H1 (cell line): ENCODE measurements at regions not wholly inside any gene's neighbourhood (a gene's known extent, or its start where the extent isn't known, plus 50 kb on each side); places are given as distances from the start of the nearest gene placed in this dataset.

ENCODE experiments used
- CTCF ChIA-PET: fragments of 300-600 bp; sonication (Branson Sonifier 250); formaldehyde crosslinking; loops from one replicate; lab custom pipeline; 2021; ENCODE audit not compliant: partially characterized antibody; lab: Charles Lee
- POLR2A ChIA-PET: fragments of 300-600 bp; sonication (Branson Sonifier 250); formaldehyde crosslinking; loops from one replicate; lab custom pipeline; 2021; ENCODE audit warnings: inconsistent platforms; ENCODE audit not compliant: partially characterized antibody; lab: Charles Lee
- DNase-seq, 2 experiments: peaks; one replicate each; pipeline versions ENCODE4 v3.0.0 to v3.0.0-alpha.2; 2010 to 2022; ENCODE audit warnings: low spot score in 2 of 2, low read depth in 1 of 2, mixed read lengths in 1 of 2
- FAIRE-seq: peaks from 2 replicates; lab custom pipeline; 2011; peaks lifted over from hg19 to GRCh38; lab: Jason Lieb, UNC
- H2AFZ ChIP-seq: 2 replicates; pipeline ENCODE4 v1.8.1; 2012; ENCODE audit warnings: low read length, inconsistent platforms
- H2AK5ac ChIP-seq: 2 replicates; pipeline ENCODE4 v1.6.1; 2013; ENCODE audit warnings: low read depth, low read length
- H2BK120ac ChIP-seq: replicated peaks from 2 replicates; pipeline ENCODE3; 2013; ENCODE audit warnings: low read depth, low read length, inconsistent platforms
- H2BK12ac ChIP-seq: 2 replicates; pipeline ENCODE4 v1.6.1; 2013; ENCODE audit warnings: low read depth, low read length
- H2BK15ac ChIP-seq: 2 replicates; pipeline ENCODE4 v1.6.1; 2013; ENCODE audit warnings: low read length
- H2BK20ac ChIP-seq: 2 replicates; pipeline ENCODE4 v1.6.1; 2013; ENCODE audit warnings: low read length
- H2BK5ac ChIP-seq: 2 replicates; pipeline ENCODE4 v1.6.1; 2013; ENCODE audit warnings: low read depth, low read length
- H3K14ac ChIP-seq: 2 replicates; pipeline ENCODE4 v1.6.1; 2013; ENCODE audit warnings: inconsistent platforms; ENCODE audit not compliant: insufficient read length
- H3K18ac ChIP-seq: 2 replicates; pipeline ENCODE4 v1.6.1; 2013; ENCODE audit warnings: low read length; ENCODE audit errors: extremely low read depth
- H3K23ac ChIP-seq: 2 replicates; pipeline ENCODE4 v1.6.1; 2013; ENCODE audit warnings: inconsistent platforms; ENCODE audit not compliant: insufficient read length
- H3K23me2 ChIP-seq: 2 replicates; pipeline ENCODE4 v1.6.1; 2013; ENCODE audit warnings: low read depth, low read length
- H3K27ac ChIP-seq: 2 replicates; pipeline ENCODE4 v1.6.1; 2011; ENCODE audit warnings: low read depth, low read length, inconsistent platforms
- H3K27me3 ChIP-seq, 4 experiments: replicated peaks in 1 of 4; 1 replicate in 1 of 4; 2 replicates in 3 of 4; pipeline versions ENCODE4 v1.6.1 to v1.8.1; 2011 to 2013; ENCODE audit warnings: low read length in 3 of 4, mild to moderate bottlenecking in 3 of 4, inconsistent platforms in 2 of 4, mixed read lengths in 2 of 4, moderate library complexity in 1 of 4; ENCODE audit not compliant: control insufficient read depth in 3 of 4, insufficient read depth in 3 of 4; ENCODE audit errors: extremely low read depth in 1 of 4
- H3K36me3 ChIP-seq, 4 experiments: 2 replicates each; pipeline versions ENCODE4 v1.6.1 to v1.8.1; 2011 to 2013; ENCODE audit warnings: mild to moderate bottlenecking in 4 of 4, low read length in 3 of 4, moderate library complexity in 2 of 4, control low read depth in 1 of 4, inconsistent platforms in 1 of 4; ENCODE audit not compliant: insufficient read depth in 4 of 4, control insufficient read depth in 2 of 4
- H3K4ac ChIP-seq: replicated peaks from 2 replicates; pipeline ENCODE3; 2013; ENCODE audit warnings: low read length, low read depth, mixed read lengths, inconsistent platforms; ENCODE audit not compliant: insufficient read length
- H3K4me1 ChIP-seq, 4 experiments: replicated peaks in 1 of 4; 1 replicate in 1 of 4; 2 replicates in 3 of 4; pipeline versions ENCODE4 v1.6.1 to v1.8.1; 2011 to 2013; ENCODE audit warnings: low read length in 3 of 4, inconsistent platforms in 2 of 4, mixed read lengths in 1 of 4; ENCODE audit not compliant: insufficient read depth in 4 of 4, control insufficient read depth in 3 of 4
- H3K4me2 ChIP-seq, 2 experiments: 2 replicates each; pipeline versions ENCODE4 v1.6.1 to v1.8.1; 2011 to 2013; ENCODE audit warnings: low read depth in 2 of 2, low read length in 2 of 2, control low read depth in 1 of 2, inconsistent platforms in 1 of 2, mild to moderate bottlenecking in 1 of 2; ENCODE audit not compliant: insufficient read depth in 1 of 2
- H3K4me3 ChIP-seq, 4 experiments: fragments of 200-600, 300-600 bp in 1 of 4; sonication (generic), shearing (Covaris generic), sonication (Bioruptor Twin) in 1 of 4; 2 replicates each; pipeline versions ENCODE4 v1.5.1 to v1.8.1; 2011 to 2016; ENCODE audit warnings: low read length in 4 of 4, low read depth in 3 of 4, control low read depth in 2 of 4, inconsistent platforms in 2 of 4, mild to moderate bottlenecking in 2 of 4, mixed read lengths in 1 of 4, moderate library complexity in 1 of 4; ENCODE audit not compliant: insufficient read depth in 2 of 4; ENCODE audit errors: extremely low read depth in 1 of 4
- H3K56ac ChIP-seq: replicated peaks from 2 replicates; pipeline ENCODE3; 2013; ENCODE audit warnings: low read depth, mild to moderate bottlenecking, mixed read lengths, low read length, inconsistent platforms; ENCODE audit not compliant: insufficient read length
- H3K79me1 ChIP-seq: 2 replicates; pipeline ENCODE4 v1.6.1; 2013; ENCODE audit warnings: low read depth, low read length, control low read depth
- H3K79me2 ChIP-seq, 2 experiments: 2 replicates each; pipeline versions ENCODE4 v1.6.1 to v1.8.1; 2012 to 2013; ENCODE audit warnings: low read length in 2 of 2, mild to moderate bottlenecking in 2 of 2, inconsistent platforms in 1 of 2; ENCODE audit not compliant: insufficient read depth in 2 of 2, control insufficient read depth in 1 of 2
- H3K9ac ChIP-seq, 4 experiments: replicated peaks in 1 of 4; 1 replicate in 1 of 4; 2 replicates in 3 of 4; pipeline versions ENCODE4 v1.6.1 to v1.8.1; 2011 to 2013; ENCODE audit warnings: low read depth in 3 of 4, low read length in 3 of 4, control low read depth in 2 of 4, mild to moderate bottlenecking in 2 of 4, moderate library complexity in 2 of 4, inconsistent platforms in 1 of 4; ENCODE audit errors: extremely low read depth in 1 of 4
- H3K9me3 ChIP-seq, 2 experiments: 2 replicates each; pipeline versions ENCODE4 v1.6.1 to v1.8.1; 2012 to 2013; ENCODE audit warnings: mild to moderate bottlenecking in 2 of 2, moderate library complexity in 2 of 2, control low read depth in 1 of 2, inconsistent platforms in 1 of 2, low read depth in 1 of 2, low read length in 1 of 2, mixed read lengths in 1 of 2; ENCODE audit not compliant: insufficient read depth in 2 of 2
- H4K20me1 ChIP-seq, 2 experiments: replicated peaks in 1 of 2; 2 replicates each; pipeline versions ENCODE3 to v1.8.1; 2011 to 2013; ENCODE audit warnings: inconsistent platforms in 2 of 2, low read length in 2 of 2, mild to moderate bottlenecking in 1 of 2; ENCODE audit not compliant: insufficient read depth in 2 of 2, control insufficient read depth in 1 of 2
- H4K5ac ChIP-seq: 2 replicates; pipeline ENCODE4 v1.6.1; 2013; ENCODE audit warnings: low read length, low read depth, mixed read lengths, inconsistent platforms; ENCODE audit not compliant: insufficient read length
- H4K8ac ChIP-seq: 2 replicates; pipeline ENCODE4 v1.8.0; 2013; ENCODE audit warnings: mild to moderate bottlenecking, moderate library complexity, low read length, inconsistent platforms; ENCODE audit not compliant: insufficient read depth; ENCODE audit errors: extremely low read depth
- H4K91ac ChIP-seq: replicated peaks from 2 replicates; pipeline ENCODE3; 2013; ENCODE audit warnings: low read length, mixed read lengths, inconsistent platforms; ENCODE audit not compliant: insufficient read length
- CHD1 ChIP-seq: IDR thresholded peaks from 2 replicates; pipeline ENCODE4 v1.6.1; 2012; ENCODE audit warnings: low read depth, low read length, improper control_type of control experiment
- EGR1 ChIP-seq: IDR thresholded peaks from 2 replicates; pipeline ENCODE4 v1.6.1; 2011; ENCODE audit warnings: low read depth, low read length, borderline replicate concordance
- EP300 ChIP-seq, 2 experiments: IDR thresholded peaks; 1 replicate in 1 of 2; 2 replicates in 1 of 2; pipeline ENCODE4 v1.6.1; 2011 to 2012; ENCODE audit warnings: low read depth in 2 of 2, low read length in 2 of 2, mild to moderate bottlenecking in 2 of 2, borderline replicate concordance in 1 of 2, inconsistent platforms in 1 of 2, moderate library complexity in 1 of 2
- RFX5 ChIP-seq: IDR thresholded peaks from 2 replicates; pipeline ENCODE4 v1.6.1; 2011; ENCODE audit warnings: low read depth, low read length, improper control_type of control experiment, borderline replicate concordance
- SAP30 ChIP-seq: fragments of 300-600 bp; sonication (generic); IDR thresholded peaks from 2 replicates; pipeline ENCODE4 v1.7.1; 2012; ENCODE audit warnings: low read length, moderate library complexity, mild to moderate bottlenecking, inconsistent platforms; ENCODE audit not compliant: insufficient read depth, insufficient replicate concordance
- WGBS, 2 experiments: shearing (Covaris generic) in 1 of 2; methylation state at CpG; one replicate each; pipeline versions ENCODE4 v1.1.6 to v1.1.7; 2013 to 2015; ENCODE audit warnings: low lambda C conversion rate in 2 of 2, mixed read lengths in 2 of 2, inconsistent platforms in 1 of 2, low coverage in 1 of 2, missing lambda C conversion rate in 1 of 2; ENCODE audit not compliant: insufficient replicate concordance in 2 of 2, insufficient coverage in 1 of 2, insufficient read length in 1 of 2; ENCODE audit errors: extremely low coverage in 1 of 2, missing lambda C conversion rate in 1 of 2; 5-methylcytosine and 5-hydroxymethylcytosine counted together

- Histone ChIP-seq H2BK15ac (no peak overlapping the region), H4K20me1 (no peaks in the 10 kb centered on the region), H3K4me2 (no peak overlapping the region), H3K14ac (no peak overlapping the region), H3K18ac (no peak overlapping the region), H4K5ac (no peak overlapping the region), H4K91ac (no peak overlapping the region), H3K9me3 (no peaks in the 10 kb centered on the region), H3K4me3 (no peak overlapping the region), H2BK12ac (no peak overlapping the region), H2BK20ac (no peak overlapping the region), H3K4me1 (0 out of 7 replicates have a peak, but pooled peaks cover 0 to under 1% (median 0%) of the 10 kb centered on the region in 4 experiments), H3K56ac (no peak overlapping the region), H3K79me1 (no peaks in the 10 kb centered on the region), H2BK120ac (no peak overlapping the region), H3K27ac (no peak overlapping the region), H4K8ac (no peak overlapping the region), H3K23me2 (no peaks in the 10 kb centered on the region), H3K23ac (no peak overlapping the region), H3K36me3 (no peaks in the 10 kb centered on the region), H3K4ac (no peak overlapping the region), H2BK5ac (no peak overlapping the region), H2AFZ (no peak overlapping the region), H2AK5ac (no peak overlapping the region), H3K79me2 (no peaks in the 10 kb centered on the region), H3K27me3 (no peaks in the 10 kb centered on the region), H3K9ac (no peak overlapping the region)
- 80% methylated on average over 1 of the region's 1 CpG; no CpG with 5 or more reads in 1 of the 2 experiments for WGBS, 2 experiments
- no peak for DNase-seq
- CTCF ChIA-PET: no interaction called here
- POLR2A ChIA-PET: no interaction called here
- no peak for FAIRE-seq
- no peak for TF ChIP-seq RFX5
- no peak for TF ChIP-seq CHD1
- no peak for TF ChIP-seq EGR1
- TF ChIP-seq SAP30: no peak
- no peak for TF ChIP-seq EP300 (IDR thresholded peaks at IDR 0.05; ENCODE audit: borderline replicate concordance in 1 of 2, low read depth in 2 of 2, low read length in 2 of 2)
Observed at GRCh38 chrX:100479329-100479728, 69.3 kb upstream of the PCDH19 start.
